ENCODE measurements at regions not wholly inside any gene's neighbourhood (a gene's known extent, or its start where the extent isn't known, plus 50 kb on each side); places are given as distances from the start of the nearest gene placed in this dataset.
"Not testable (repeated sequence)": the region's sequence is repeated elsewhere in the genome, so short reads cannot be mapped to it uniquely, and the experiment has no call there.

- not testable (repeated sequence) for DNase-seq
Measured at GRCh38 chr16:10275214-10275996, 93.2 kb upstream of the GRIN2A start.

DNA sequence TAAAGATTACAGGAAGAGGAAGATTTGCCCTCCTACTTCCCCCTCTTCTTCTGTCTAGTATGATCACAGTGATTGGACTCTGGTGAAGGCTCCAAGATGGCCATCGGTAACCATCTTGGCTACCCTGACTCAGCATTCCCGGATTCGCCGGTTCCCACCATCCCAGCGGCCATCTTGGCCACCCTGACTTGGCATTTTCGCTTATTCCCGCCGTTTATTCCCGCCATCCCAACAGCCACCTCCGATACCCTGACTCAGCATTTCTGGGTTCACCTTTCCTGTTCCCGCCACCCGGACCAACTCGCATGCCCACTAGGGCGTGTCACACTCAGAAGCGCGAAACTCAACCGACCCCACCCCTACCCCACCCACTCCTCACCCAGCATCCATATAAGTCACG is 95.4 kb upstream of the GRIN2A start:
- DNase-seq = no peak

DNA sequence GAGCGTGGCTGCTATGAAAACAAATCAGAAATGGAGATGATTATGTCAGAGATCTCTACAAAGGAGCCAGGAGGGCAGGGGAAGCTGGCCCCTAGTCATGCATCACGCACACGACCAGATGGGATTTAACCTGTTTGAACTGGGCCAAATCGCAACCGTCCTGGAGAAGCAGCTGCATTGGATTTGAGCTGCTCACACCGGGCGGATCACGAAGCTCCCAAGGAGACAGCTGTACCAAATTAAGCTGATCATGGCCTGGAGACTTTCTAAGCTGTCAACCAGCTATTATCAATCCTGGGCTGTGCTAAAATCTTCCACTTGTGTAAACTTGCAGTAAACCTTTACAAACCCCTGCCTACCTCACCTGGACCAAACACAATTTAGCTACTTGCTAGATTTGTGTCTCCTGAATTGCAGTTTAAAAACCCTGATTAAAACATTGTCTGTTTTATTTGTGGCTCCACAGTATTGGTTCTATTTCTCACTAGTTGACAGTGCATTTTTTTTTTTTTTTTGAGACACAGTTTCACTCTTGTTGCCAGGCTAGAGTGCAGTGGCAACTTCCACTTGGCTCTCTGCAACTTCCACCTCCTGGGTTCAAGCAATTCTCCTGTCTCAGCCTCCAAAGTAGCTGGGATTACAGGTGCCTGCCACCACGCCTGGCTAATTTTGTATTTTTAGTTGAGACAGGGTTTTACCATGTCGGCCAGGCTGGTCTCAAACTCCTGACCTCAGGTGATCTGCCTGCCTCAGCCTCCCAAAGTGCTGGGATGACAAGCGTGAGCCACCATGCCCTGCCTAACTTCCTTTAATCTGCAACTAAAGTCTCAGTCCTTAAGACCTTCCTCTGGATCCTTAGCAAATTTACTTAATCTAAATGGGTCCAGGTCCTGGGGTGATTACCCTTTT is 98.3 kb upstream of the GRIN2A start:
- no peak for DNase-seq

- no peak for DNase-seq
Measured at GRCh38 chr16:10282367-10282766, 100.1 kb upstream of the GRIN2A start.

GRCh38 chr16:10283246-10283645 is 101.0 kb upstream of the GRIN2A start:
- not testable (repeated sequence) for DNase-seq

- DNase-seq = not testable (repeated sequence)
Measured at GRCh38 chr16:10290467-10291105, 95.3 kb upstream of the ATF7IP2 start.

DNA sequence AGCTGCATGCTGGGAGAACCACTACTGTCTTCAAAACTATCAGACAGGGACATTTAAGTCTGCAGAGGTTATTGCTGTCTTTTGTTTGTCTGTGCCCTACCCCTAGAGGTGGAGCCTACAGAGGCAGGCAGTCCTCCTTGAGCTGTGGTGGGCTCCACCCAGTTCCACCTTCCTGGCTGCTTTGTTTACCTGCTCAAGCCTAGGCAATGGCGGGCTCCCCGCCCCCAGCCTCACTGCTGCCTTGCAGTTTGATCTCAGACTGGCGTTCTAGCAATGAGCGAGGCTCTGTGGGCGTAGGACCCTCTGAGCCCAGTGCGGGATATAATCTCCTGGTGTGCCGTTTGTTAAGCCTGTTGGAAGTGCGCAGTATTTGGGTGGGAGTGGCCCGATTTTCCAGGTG is 93.7 kb upstream of the ATF7IP2 start:
- DNase-seq = not testable (repeated sequence)

DNA sequence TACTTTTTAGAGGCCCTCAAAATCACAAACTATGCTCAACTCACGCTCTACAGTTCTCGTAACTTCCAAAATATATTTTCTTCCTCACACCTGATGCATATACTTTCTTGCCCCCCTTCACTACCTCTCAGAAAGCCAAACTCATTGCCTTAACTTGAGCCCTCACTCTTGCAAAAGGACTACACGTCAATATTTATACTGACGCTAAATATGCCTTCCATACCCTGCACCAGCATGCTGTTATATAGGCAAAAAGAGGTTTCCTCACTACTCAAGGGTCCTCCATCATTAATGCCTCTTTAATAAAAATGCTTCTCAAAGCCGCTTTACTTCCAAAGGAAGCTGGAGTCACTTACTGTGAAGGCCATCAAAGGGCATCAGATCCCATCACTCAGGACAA is 92.9 kb upstream of the ATF7IP2 start:
- DNase-seq = not testable (repeated sequence)

DNA sequence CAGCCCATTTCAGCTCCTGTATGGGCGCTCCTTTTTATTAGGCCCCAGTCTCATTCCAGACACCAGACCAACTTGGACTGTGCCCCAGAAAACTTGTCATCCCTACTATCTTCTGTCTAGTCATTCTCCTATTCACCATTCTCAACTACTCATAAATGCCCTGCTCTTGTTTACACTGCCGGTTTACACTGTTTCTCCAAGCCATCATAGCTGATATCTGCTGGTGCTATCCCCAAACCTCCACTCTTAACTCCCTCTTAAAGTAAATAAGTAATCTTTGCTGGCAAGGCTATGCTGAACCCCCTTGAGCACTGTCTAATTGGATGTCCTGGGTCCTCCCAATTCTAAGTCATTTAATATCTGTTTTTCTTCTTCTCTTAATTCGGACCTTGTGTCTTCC is 91.7 kb upstream of the ATF7IP2 start:
- DNase-seq = not testable (repeated sequence)

- no peak for DNase-seq
Measured at GRCh38 chr16:10296956-10297340, 88.9 kb upstream of the ATF7IP2 start.

DNA sequence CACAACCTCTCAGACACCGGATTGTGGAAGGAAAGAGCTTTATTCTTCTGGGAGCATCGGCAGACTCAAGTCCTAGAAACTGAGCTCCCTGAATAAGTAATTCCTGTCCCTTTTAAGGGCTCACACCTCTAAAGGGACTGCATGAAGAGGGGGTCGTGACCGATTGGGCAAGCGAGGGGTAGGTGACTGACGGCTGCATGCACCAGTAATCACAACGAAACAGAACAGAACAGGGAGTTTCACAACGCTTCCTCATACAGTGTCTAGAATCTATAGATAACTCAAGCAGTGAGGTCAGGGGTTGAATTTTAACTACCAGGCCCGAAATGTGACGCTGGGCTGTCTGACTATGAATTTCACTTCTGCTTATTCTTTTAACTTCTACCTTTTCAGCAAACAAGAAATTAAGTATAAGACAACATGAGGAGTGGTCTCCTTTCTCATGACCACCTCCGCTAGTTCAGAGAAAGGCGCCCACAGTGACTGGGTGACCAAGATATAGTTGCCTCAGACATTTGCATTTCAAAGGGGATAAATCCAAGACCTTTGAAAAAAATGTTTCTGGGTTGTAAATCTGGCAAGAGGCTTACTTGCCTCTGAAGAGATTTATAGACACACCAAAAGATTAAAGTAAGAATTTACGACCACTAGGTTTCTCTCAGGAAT is 88.4 kb upstream of the ATF7IP2 start:
- no peak for DNase-seq

DNA sequence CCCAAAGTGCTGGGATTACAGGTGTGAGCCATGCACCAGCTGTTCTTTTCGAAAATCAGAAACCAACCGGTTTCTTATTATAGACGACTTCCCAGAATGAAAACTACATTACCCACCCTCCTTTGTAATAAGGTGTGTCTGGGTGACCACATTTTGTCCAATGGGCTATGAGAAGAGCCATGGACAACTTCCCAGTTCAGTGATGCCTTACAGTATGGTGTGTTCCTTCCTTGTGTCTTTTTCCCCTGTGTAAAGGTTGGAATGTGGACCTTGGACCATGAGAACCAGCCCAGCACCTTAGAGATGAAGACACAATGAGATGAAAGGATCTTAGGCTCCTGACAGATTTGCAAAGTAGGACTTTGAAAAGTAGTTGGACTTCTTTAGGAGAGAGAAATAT is 85.0 kb upstream of the ATF7IP2 start:
- DNase-seq = no peak

DNA sequence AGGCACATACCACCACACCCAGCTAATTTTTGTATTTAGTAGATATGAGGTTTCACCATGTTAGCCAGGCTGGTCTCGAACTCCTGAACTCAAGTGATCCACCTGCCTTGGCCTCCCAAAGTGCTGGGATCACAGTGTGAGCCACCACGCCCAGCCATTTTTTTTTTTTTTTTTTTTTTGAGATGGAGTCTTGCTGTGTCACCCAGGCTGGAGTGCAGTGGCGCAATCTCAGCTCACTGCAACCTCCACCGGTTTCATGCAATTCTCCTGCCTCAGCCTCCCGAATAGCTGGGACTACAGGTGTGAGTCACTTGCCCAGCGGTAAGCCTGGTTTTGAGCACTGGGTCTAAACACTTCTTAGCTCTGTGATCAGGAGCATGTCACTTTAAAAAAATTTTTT is 84.3 kb upstream of the ATF7IP2 start:
- not testable (repeated sequence) for DNase-seq

GRCh38 chr16:10305912-10306311 is 79.9 kb upstream of the ATF7IP2 start:
- no peak for DNase-seq

- no peak for DNase-seq
Measured at GRCh38 chr16:10308305-10309193, 77.3 kb upstream of the ATF7IP2 start.

GRCh38 chr16:10309271-10309932 is 76.5 kb upstream of the ATF7IP2 start:
- no peak for DNase-seq

GRCh38 chr16:10312008-10312407 is 73.9 kb upstream of the ATF7IP2 start:
- no peak for DNase-seq

DNA sequence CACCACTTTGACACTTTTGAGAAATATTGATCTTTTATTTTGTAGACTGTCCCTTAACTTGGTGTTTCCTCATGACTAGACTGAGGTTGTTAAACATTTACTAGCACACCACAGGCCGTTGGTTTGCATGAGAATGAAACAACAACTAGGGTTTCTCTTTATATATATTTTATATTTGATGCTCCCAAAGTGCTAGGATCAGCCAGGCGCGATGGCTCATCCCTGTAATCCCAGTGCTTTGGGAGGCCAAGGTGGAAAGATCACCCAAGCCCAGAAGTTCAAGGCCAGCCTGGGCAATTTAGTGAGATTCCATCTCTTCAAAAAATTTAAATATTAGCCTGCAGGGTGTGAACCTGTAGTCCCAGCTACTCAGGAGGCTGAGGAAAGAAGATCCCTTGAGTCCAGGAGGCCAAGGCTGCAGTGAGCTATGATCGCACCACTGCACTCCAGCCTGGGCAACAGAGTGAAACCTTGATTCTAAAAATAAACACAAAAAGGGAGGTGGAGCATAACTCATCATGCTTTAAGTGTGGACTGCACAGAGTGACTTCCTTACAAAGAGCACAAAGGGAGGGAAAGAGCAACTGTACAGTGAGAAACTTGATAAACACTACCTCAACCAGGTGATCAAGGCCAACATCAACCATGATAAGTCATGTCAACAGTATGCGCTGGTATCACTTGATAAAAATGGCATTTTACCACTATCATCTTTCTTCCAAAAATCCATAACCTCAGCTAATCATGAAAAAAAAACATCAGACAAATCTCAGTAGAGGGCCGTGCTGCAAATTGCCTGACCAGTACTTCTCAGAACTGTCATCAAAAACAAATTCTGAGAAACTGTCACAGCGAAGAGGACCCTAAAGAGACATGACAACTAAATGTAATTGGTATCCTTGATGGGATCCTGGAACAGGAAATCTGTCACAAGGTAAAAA is 72.8 kb upstream of the ATF7IP2 start:
- DNase-seq = no peak

DNA sequence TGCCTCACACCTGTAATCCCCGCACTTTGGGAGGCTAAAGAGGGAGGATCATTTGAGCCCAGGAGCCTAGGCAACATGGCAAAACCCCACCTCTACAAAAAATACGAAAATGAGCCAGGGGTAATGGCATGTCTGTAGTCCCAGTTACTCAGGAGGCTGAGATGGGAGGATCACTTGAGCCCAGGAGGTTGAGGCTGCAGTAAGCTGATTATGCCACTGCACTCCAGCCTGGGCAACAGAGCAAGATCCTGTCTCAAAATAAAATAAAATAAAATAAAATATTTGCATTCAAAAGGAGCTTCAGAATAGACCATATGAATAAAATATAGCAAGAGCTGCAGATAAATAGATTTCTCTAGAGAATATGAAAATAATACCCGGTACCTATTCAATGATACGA is 71.5 kb upstream of the ATF7IP2 start:
- no peak for DNase-seq

DNA sequence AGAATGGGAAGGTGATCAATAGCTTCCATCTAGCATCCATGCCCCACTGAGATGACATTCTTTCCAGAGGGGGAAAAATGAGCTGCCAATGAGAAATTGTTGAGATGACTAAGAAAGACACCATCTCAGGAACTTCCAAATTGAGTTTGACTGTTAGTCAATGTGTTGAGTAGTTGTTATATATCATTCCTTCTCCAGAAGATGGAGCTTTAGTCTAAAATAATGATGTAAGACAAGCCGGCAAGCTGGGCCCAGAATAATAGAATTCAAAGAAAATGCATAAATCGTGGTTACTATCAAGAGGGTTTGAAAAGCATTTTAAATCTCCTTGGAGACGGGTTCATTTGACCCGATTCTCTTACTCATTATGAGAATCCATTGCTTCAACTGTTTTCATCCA is 71.0 kb upstream of the ATF7IP2 start:
- no peak for DNase-seq

Data from activated naive CD4-positive, alpha-beta T cell treated with Interleukin-2 at 50 U/mL for 16 hours (primary cell).